ENCODE measurements at regions not wholly inside any gene's neighbourhood (a gene's known extent, or its start where the extent isn't known, plus 50 kb on each side); places are given as distances from the start of the nearest gene placed in this dataset.

GRCh38 chr3:72071624-72072023, 286.7 kb upstream of the PROK2 start:
- intact Hi-C loops (cut with micrococcal nuclease) = no loop called here
- Mint-ChIP-seq H3K4me1 (no peaks in the 10 kb centered on the region), H3K4me3 (no peak overlapping the region), H3K9me3 (peaks cover 0 to 20% (median 15%) of the 10 kb centered on the region in 8 donors), H3K27me3 (peaks cover 5 to 7% of the 10 kb centered on the region in 2 donors), H3K27ac (no peak overlapping the region), H3K36me3 (no peaks in the 10 kb centered on the region)
- no peaks in the 10 kb centered on the region for H3K36me3 ChIP-seq (ENCODE audit: insufficient read depth, low read length)
- no peaks in the 10 kb centered on the region for H3K9me3 ChIP-seq (ENCODE audit: control insufficient read depth in 1 of 2, low read length in 2 of 2)
- ChIA-PET POLR2A (ENCODE audit: partially characterized antibody) (no interaction called here), CTCF (ENCODE audit: partially characterized antibody) (no interaction called here)
- H3K4me3 ChIP-seq (ENCODE audit: low read length in 2 of 2) = no peak overlapping the region
- no peak for DNase-seq
- no peak overlapping the region for H3K27ac ChIP-seq (ENCODE audit: low read depth, low read length)
- no peaks in the 10 kb centered on the region for H3K4me1 ChIP-seq (ENCODE audit: insufficient read depth, low read length)
- H3K27me3 ChIP-seq (ENCODE audit: insufficient read depth, low read length) = no peaks in the 10 kb centered on the region

GRCh38 chr3:72070005-72070404, 285.1 kb upstream of the PROK2 start:
- intact Hi-C loops (cut with micrococcal nuclease) = no loop called here
- Mint-ChIP-seq H3K4me3 (no peak overlapping the region), H3K27me3 (peaks cover 5 to 7% of the 10 kb centered on the region in 2 donors), H3K27ac (no peak overlapping the region), H3K36me3 (no peaks in the 10 kb centered on the region), H3K4me1 (no peaks in the 10 kb centered on the region), H3K9me3 (peaks cover 0 to 4% (median 4%) of the 10 kb centered on the region in 8 donors)
- H3K4me1 ChIP-seq (ENCODE audit: insufficient read depth, low read length) = no peaks in the 10 kb centered on the region
- DNase-seq = no peak
- no peaks in the 10 kb centered on the region for H3K27me3 ChIP-seq (ENCODE audit: insufficient read depth, low read length)
- ChIA-PET POLR2A (ENCODE audit: partially characterized antibody) (no interaction called here), CTCF (ENCODE audit: partially characterized antibody) (no interaction called here)
- H3K27ac ChIP-seq (ENCODE audit: low read depth, low read length) = no peak overlapping the region
- no peaks in the 10 kb centered on the region for H3K36me3 ChIP-seq (ENCODE audit: insufficient read depth, low read length)
- H3K4me3 ChIP-seq (ENCODE audit: low read length in 2 of 2) = no peak overlapping the region
- no peaks in the 10 kb centered on the region for H3K9me3 ChIP-seq (ENCODE audit: control insufficient read depth in 1 of 2, low read length in 2 of 2)

GRCh38 chr3:72069543-72069942, 284.6 kb upstream of the PROK2 start:
- Histone ChIP-seq H3K36me3 (ENCODE audit: insufficient read depth, low read length) (no peaks in the 10 kb centered on the region), H3K9me3 (ENCODE audit: control insufficient read depth in 1 of 2, low read length in 2 of 2) (no peaks in the 10 kb centered on the region), H3K27me3 (ENCODE audit: insufficient read depth, low read length) (no peaks in the 10 kb centered on the region), H3K4me1 (ENCODE audit: insufficient read depth, low read length) (no peaks in the 10 kb centered on the region), H3K4me3 (ENCODE audit: low read length in 2 of 2) (no peak overlapping the region), H3K27ac (ENCODE audit: low read depth, low read length) (no peak overlapping the region)
- Mint-ChIP-seq H3K27me3 (peaks cover 5 to 7% of the 10 kb centered on the region in 2 donors), H3K4me1 (no peaks in the 10 kb centered on the region), H3K36me3 (no peaks in the 10 kb centered on the region), H3K9me3 (peaks cover 0 to 1% (median 0%) of the 10 kb centered on the region in 8 donors), H3K4me3 (no peak overlapping the region), H3K27ac (no peak overlapping the region)
- CTCF ChIA-PET (ENCODE audit: partially characterized antibody) = no interaction called here
- intact Hi-C loops (cut with micrococcal nuclease) = no loop called here
- POLR2A ChIA-PET (ENCODE audit: partially characterized antibody) = no interaction called here
- no peak for DNase-seq

GRCh38 chr3:72068621-72069020, 283.7 kb upstream of the PROK2 start:
- Mint-ChIP-seq H3K27me3 (peaks cover 5 to 11% of the 10 kb centered on the region in 2 donors), H3K4me3 (no peak overlapping the region), H3K27ac (no peak overlapping the region), H3K9me3 (peaks cover 0 to 9% (median 8%) of the 10 kb centered on the region in 8 donors), H3K4me1 (no peaks in the 10 kb centered on the region), H3K36me3 (peaks cover 0 to 5% of the 10 kb centered on the region in 2 donors)
- Histone ChIP-seq H3K36me3 (ENCODE audit: insufficient read depth, low read length) (no peaks in the 10 kb centered on the region), H3K27me3 (ENCODE audit: insufficient read depth, low read length) (no peaks in the 10 kb centered on the region), H3K4me1 (ENCODE audit: insufficient read depth, low read length) (no peaks in the 10 kb centered on the region), H3K9me3 (ENCODE audit: control insufficient read depth in 1 of 2, low read length in 2 of 2) (no peaks in the 10 kb centered on the region), H3K27ac (ENCODE audit: low read depth, low read length) (no peak overlapping the region), H3K4me3 (ENCODE audit: low read length in 2 of 2) (no peak overlapping the region)
- no peak for DNase-seq
- ChIA-PET POLR2A (ENCODE audit: partially characterized antibody) (no interaction called here), CTCF (ENCODE audit: partially characterized antibody) (no interaction called here)
- intact Hi-C loops (cut with micrococcal nuclease) = no loop called here

GRCh38 chr3:72067721-72068120, 282.8 kb upstream of the PROK2 start:
- H3K27me3 ChIP-seq (ENCODE audit: insufficient read depth, low read length) = no peaks in the 10 kb centered on the region
- H3K36me3 ChIP-seq (ENCODE audit: insufficient read depth, low read length) = no peaks in the 10 kb centered on the region
- ChIA-PET POLR2A (ENCODE audit: partially characterized antibody) (no interaction called here), CTCF (ENCODE audit: partially characterized antibody) (no interaction called here)
- no peak overlapping the region for H3K27ac Mint-ChIP-seq
- H3K36me3 Mint-ChIP-seq = peaks cover 0 to 5% of the 10 kb centered on the region in 2 donors
- H3K4me1 ChIP-seq (ENCODE audit: insufficient read depth, low read length) = no peaks in the 10 kb centered on the region
- no peak for DNase-seq
- intact Hi-C loops (cut with micrococcal nuclease) = no loop called here
- H3K9me3 ChIP-seq (ENCODE audit: control insufficient read depth in 1 of 2, low read length in 2 of 2) = no peaks in the 10 kb centered on the region
- no peaks in the 10 kb centered on the region for H3K4me1 Mint-ChIP-seq
- H3K4me3 ChIP-seq (ENCODE audit: low read length in 2 of 2) = no peak overlapping the region
- H3K27ac ChIP-seq (ENCODE audit: low read depth, low read length) = no peak overlapping the region
- H3K4me3 Mint-ChIP-seq = no peak overlapping the region
- peaks cover 2 to 14% (median 11%) of the 10 kb centered on the region in 8 donors for H3K9me3 Mint-ChIP-seq
- H3K27me3 Mint-ChIP-seq = peaks cover 5 to 11% of the 10 kb centered on the region in 2 donors

- intact Hi-C loops (cut with micrococcal nuclease) = no loop called here
- Histone ChIP-seq H3K4me3 (ENCODE audit: low read length in 2 of 2) (no peak overlapping the region), H3K9me3 (ENCODE audit: control insufficient read depth in 1 of 2, low read length in 2 of 2) (no peaks in the 10 kb centered on the region), H3K36me3 (ENCODE audit: insufficient read depth, low read length) (no peaks in the 10 kb centered on the region), H3K27ac (ENCODE audit: low read depth, low read length) (no peak overlapping the region), H3K27me3 (ENCODE audit: insufficient read depth, low read length) (no peaks in the 10 kb centered on the region), H3K4me1 (ENCODE audit: insufficient read depth, low read length) (no peaks in the 10 kb centered on the region)
- H3K4me1 Mint-ChIP-seq = no peaks in the 10 kb centered on the region
- DNase-seq = no peak
- no peak overlapping the region for H3K27ac Mint-ChIP-seq
- CTCF ChIA-PET (ENCODE audit: partially characterized antibody) = no interaction called here
- H3K9me3 Mint-ChIP-seq = peaks cover 3 to 20% (median 13%) of the 10 kb centered on the region in 8 donors
- peaks cover 0 to 5% of the 10 kb centered on the region in 2 donors for H3K36me3 Mint-ChIP-seq
- POLR2A ChIA-PET (ENCODE audit: partially characterized antibody) = no interaction called here
- peaks cover 3 to 12% of the 10 kb centered on the region in 2 donors for H3K27me3 Mint-ChIP-seq
- no peak overlapping the region for H3K4me3 Mint-ChIP-seq
Measured at GRCh38 chr3:72065872-72066641, 281.1 kb upstream of the PROK2 start.

- peaks cover 0 to 5% of the 10 kb centered on the region in 2 donors for H3K36me3 Mint-ChIP-seq
Measured at GRCh38 chr3:72065236-72065635, 280.3 kb upstream of the PROK2 start.

More at GRCh38 chr3:72065236-72065635, 280.3 kb upstream of the PROK2 start:
- no peaks in the 10 kb centered on the region for H3K4me1 Mint-ChIP-seq
- Histone ChIP-seq H3K27me3 (ENCODE audit: insufficient read depth, low read length) (no peaks in the 10 kb centered on the region), H3K27ac (ENCODE audit: low read depth, low read length) (no peak overlapping the region), H3K4me3 (ENCODE audit: low read length in 2 of 2) (no peak overlapping the region), H3K9me3 (ENCODE audit: control insufficient read depth in 1 of 2, low read length in 2 of 2) (no peaks in the 10 kb centered on the region), H3K36me3 (ENCODE audit: insufficient read depth, low read length) (no peaks in the 10 kb centered on the region), H3K4me1 (ENCODE audit: insufficient read depth, low read length) (no peaks in the 10 kb centered on the region)
- CTCF ChIA-PET (ENCODE audit: partially characterized antibody) = no interaction called here
- POLR2A ChIA-PET (ENCODE audit: partially characterized antibody) = no interaction called here
- no peak for DNase-seq
- intact Hi-C loops (cut with micrococcal nuclease) = no loop called here
- peaks cover 3 to 12% of the 10 kb centered on the region in 2 donors for H3K27me3 Mint-ChIP-seq
- H3K27ac Mint-ChIP-seq = no peak overlapping the region
- H3K9me3 Mint-ChIP-seq = peaks cover 3 to 20% (median 13%) of the 10 kb centered on the region in 8 donors
- no peak overlapping the region for H3K4me3 Mint-ChIP-seq

All from CD4-positive, alpha-beta memory T cell (primary cell).